Heart left ventricle (tissue), 16 donors: ENCODE measurements at regions not wholly inside any gene's neighbourhood (a gene's known extent, or its start where the extent isn't known, plus 50 kb on each side); places are given as distances from the start of the nearest gene placed in this dataset.

Source experiments
- ATAC-seq, 4 donors: fragments of 200-7000 bp; cut with Tn5 transposase; one replicate each; pipeline ENCODE4 v1.9.1; 2020 to 2022; ENCODE audit warnings: moderate library complexity in 4 of 4, mild to moderate bottlenecking in 3 of 4, moderate number of reproducible peaks in 1 of 4
- DNase-seq, 5 donors: peaks; one replicate each; pipeline ENCODE4 v3.0.0-alpha.2; 2020
- H3K27ac ChIP-seq, 12 donors: fragments of 200-600 bp; sonication (generic) in 4 of 12; one replicate each; pipeline versions ENCODE4 v1.5.0 to v1.8.0; 2016 to 2022; ENCODE audit warnings: mild to moderate bottlenecking in 2 of 12
- H3K27me3 ChIP-seq, 9 donors: fragments of 200-600 bp; sonication (generic) in 2 of 9; one replicate each; pipeline versions ENCODE4 v1.5.1 to v1.8.0; 2016 to 2022; ENCODE audit warnings: mild to moderate bottlenecking in 3 of 9
- H3K36me3 ChIP-seq, 9 donors: fragments of 200-600 bp; sonication (generic) in 2 of 9; one replicate each; pipeline versions ENCODE4 v1.5.0 to v1.8.0; 2018 to 2022; ENCODE audit warnings: mild to moderate bottlenecking in 2 of 9
- H3K4me1 ChIP-seq, 12 donors: fragments of 200-600 bp; sonication (generic) in 4 of 12; one replicate each; pipeline versions ENCODE4 v1.5.0 to v1.8.0; 2016 to 2022; ENCODE audit warnings: mild to moderate bottlenecking in 3 of 12
- H3K4me3 ChIP-seq, 12 donors: fragments of 200-600 bp; sonication (generic) in 4 of 12; one replicate each; pipeline versions ENCODE4 v1.5.0 to v1.8.0; 2017 to 2022; ENCODE audit warnings: mild to moderate bottlenecking in 9 of 12, moderate library complexity in 4 of 12
- H3K9me3 ChIP-seq, 12 donors: fragments of 200-600 bp; sonication (generic) in 4 of 12; one replicate each; pipeline versions ENCODE4 v1.5.0 to v1.8.0; 2016 to 2022; ENCODE audit warnings: mild to moderate bottlenecking in 1 of 12
- CTCF ChIP-seq, 12 donors: fragments of 200-600 bp; sonication (generic) in 4 of 12; IDR thresholded peaks; one replicate each; pipeline versions ENCODE4 v1.5.0 to v1.8.0; 2018 to 2022; ENCODE audit warnings: antibody characterized with exemption in 12 of 12, mild to moderate bottlenecking in 5 of 12
- POLR2A ChIP-seq, 2 donors: fragments of 450-650 bp; IDR thresholded peaks; one replicate each; pipeline ENCODE4 v1.6.1; 2017; ENCODE audit warnings: antibody characterized with exemption in 2 of 2, mild to moderate bottlenecking in 2 of 2, moderate library complexity in 2 of 2
- WGBS, 4 donors: extraction: QIAGEN DNeasy Blood & Tissue Kit in 2 of 4; methylation state at CpG; one replicate each; pipeline versions ENCODE4 v1.1.5 to v1.1.7; 2013 to 2018; 5-methylcytosine and 5-hydroxymethylcytosine counted together
- intact Hi-C, 10 donors: fragments of 100-400 bp; cut with DNase I; formaldehyde crosslinking; loops; one replicate each; pipeline versions ENCODE4 v1.11.1 to v1.14.2; 2022
- donor health status: ischemic (EF 13 %, LVEDD 7.1; RV severe dilation, severe dysfunction).
- donor health status: healthy with polysubstance abuse.
- donor health status: DM: no; HTN: yes; CAD: no.
- donor health status: DM: no; HTN: no; CAD: no.
- donor health status: ischemic (EF 25% LVEDD 6.9; RV normal size, moderate dysfunction).
- donor health status: ischemic (EF 25% LVEDD 5.7; RV mildly dilated, moderate dysfunction).
- donor health status: healthy.
- donor health status: DM: yes; HTN: yes; CAD: no.
- donor health status: ischemic (EF 35%, LVEDD 5.7; RV mildly dilated, moderate dysfunction).
- donor health status: nonischemic (EF 11% LVEDD 7.7; RV severe dilation, severe dysfunction).
- donor health status: DM: yes; HTN: yes; CAD: no.
- donor health status: PGD.
- donor health status: ischemic (EF 29% LVEDD 5.4; RV normal size, mild dysfunction).
- donor health status: nonischemic (EF 23%, LVEDD 6.1; RV moderate dilation, normal function).

- ATAC-seq (no peak), DNase-seq (no peak)
- Histone ChIP-seq H3K36me3 (no peaks in the 10 kb centered on the region), H3K4me1 (no peaks in the 10 kb centered on the region), H3K27ac (no peak overlapping the region), H3K4me3 (no peak overlapping the region), H3K27me3 (peaks cover 0 to 7% (median 0%) of the 10 kb centered on the region in 9 donors), H3K9me3 (peaks cover 0 to 10% (median 0%) of the 10 kb centered on the region in 12 donors)
- no peak for TF ChIP-seq CTCF (IDR thresholded peaks at IDR 0.05)
- no peak for TF ChIP-seq POLR2A (IDR thresholded peaks at IDR 0.05)
- WGBS, 4 donors = 58 to 75% (median 71%) methylated on average over 6 of the region's 6 CpGs
- intact Hi-C loops = no loop called here
Measured at GRCh38 chrX:24410514-24411189, 50.2 kb downstream of the SUPT20HL1 start.

DNA sequence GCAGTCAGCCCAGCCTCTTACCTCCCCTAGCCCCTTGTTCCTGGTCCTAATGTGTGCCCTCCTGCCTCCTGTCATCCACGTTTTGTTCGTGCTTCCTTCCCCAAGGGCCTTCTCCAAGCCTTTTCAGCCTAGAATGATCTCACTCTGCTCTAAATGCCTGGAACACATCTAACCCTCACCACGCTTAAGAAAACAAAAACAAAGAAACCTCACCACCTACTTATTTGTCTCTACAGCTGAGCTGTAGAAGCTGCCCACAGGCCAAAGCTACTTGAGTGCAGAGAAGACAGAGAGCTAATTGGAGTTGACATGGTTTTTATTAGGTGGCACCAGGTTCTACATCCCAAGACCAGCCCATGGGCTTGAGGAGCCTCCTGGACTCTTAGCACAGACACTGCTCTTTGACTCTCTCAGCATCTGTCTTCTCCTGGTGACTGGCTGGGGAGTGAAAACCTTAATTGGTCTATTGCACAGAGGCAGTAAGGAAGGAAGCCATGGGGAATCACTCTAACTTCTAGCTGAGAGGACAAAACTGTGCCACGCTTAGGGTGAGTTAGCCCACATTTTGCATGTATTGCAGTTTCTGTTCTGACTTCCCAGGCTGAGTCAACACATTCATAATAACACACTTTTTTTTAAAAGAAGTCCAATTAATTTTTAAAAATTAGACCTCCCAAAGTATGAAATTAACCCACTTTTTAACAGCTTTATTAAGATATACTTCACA is 52.3 kb upstream of the PDK3 start:
- Histone ChIP-seq H3K4me3 (no peak overlapping the region), H3K27ac (peak overlapping the region in 1 of 12 donors; percentile 51), H3K27me3 (peaks cover 0 to 9% (median 0%) of the 10 kb centered on the region in 9 donors), H3K9me3 (peaks cover 0 to 10% (median 0%) of the 10 kb centered on the region in 12 donors), H3K36me3 (no peaks in the 10 kb centered on the region), H3K4me1 (no peaks in the 10 kb centered on the region)
- ATAC-seq (no peak), DNase-seq (no peak)
- intact Hi-C loops = no loop called here
- TF ChIP-seq CTCF (IDR thresholded peaks at IDR 0.05) (no peak), POLR2A (IDR thresholded peaks at IDR 0.05) (no peak)
- 63 to 84% (median 72%) methylated on average over 4 of the region's 4 CpGs for WGBS, 4 donors
